HUES64 (cell line): ENCODE measurements at regions not wholly inside any gene's neighbourhood (a gene's known extent, or its start where the extent isn't known, plus 50 kb on each side); places are given as distances from the start of the nearest gene placed in this dataset.

Experiments used
- H3K27ac ChIP-seq: 2 replicates; pipeline ENCODE4 v1.7.0; 2013; ENCODE audit warnings: low read depth, low read length, inconsistent platforms
- H3K27me3 ChIP-seq: 2 replicates; pipeline ENCODE4 v1.6.1; 2013; ENCODE audit warnings: mild to moderate bottlenecking, low read length; ENCODE audit not compliant: insufficient read depth
- H3K36me3 ChIP-seq: 2 replicates; pipeline ENCODE4 v1.6.1; 2013; ENCODE audit warnings: mild to moderate bottlenecking, low read length; ENCODE audit not compliant: insufficient read depth
- H3K4me1 ChIP-seq: 2 replicates; pipeline ENCODE4 v1.6.1; 2013; ENCODE audit warnings: mild to moderate bottlenecking, low read length, moderate library complexity; ENCODE audit not compliant: insufficient read depth
- H3K4me3 ChIP-seq: 2 replicates; pipeline ENCODE4 v1.5.1; 2013; ENCODE audit warnings: mild to moderate bottlenecking, low read length, moderate library complexity
- H3K9ac ChIP-seq: 2 replicates; pipeline ENCODE4 v1.6.1; 2013; ENCODE audit warnings: mild to moderate bottlenecking, low read depth, low read length
- H3K9me3 ChIP-seq: 2 replicates; pipeline ENCODE4 v1.6.1; 2013; ENCODE audit warnings: low read depth, low read length; ENCODE audit not compliant: insufficient read depth
- WGBS: fragments of 150-250, 120-280 bp; methylation state at CpG from one replicate; pipeline ENCODE4 v1.1.7; 2013; ENCODE audit warnings: missing lambda C conversion rate; 5-methylcytosine and 5-hydroxymethylcytosine counted together

DNA sequence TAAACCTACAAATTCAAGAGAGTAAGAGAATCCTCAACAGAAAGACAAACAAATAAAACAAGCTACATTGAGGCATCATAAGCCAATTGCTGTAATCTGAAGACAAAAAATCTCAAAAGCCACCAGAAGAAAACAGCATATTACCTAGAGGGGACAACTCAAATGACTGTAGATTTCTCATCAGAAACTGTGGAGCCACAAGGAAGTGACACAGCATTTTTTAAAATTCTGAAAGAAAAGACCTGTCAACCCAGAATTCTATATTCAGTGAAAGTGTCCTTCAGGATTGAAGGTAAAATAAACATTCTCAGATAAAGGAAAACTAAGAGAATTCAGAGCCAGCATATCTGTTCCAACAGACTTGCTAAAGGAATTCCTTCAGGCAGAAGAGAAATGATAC is 147.8 kb upstream of the DHRS4 start:
- no peaks in the 10 kb centered on the region for H3K4me1 ChIP-seq
- H3K27me3 ChIP-seq, result no peaks in the 10 kb centered on the region
- H3K9me3 ChIP-seq, result peaks cover 26% of the 10 kb centered on the region; the same call in 1 of the 2 replicates
- H3K27ac ChIP-seq, result no peak overlapping the region
- no peak overlapping the region for H3K4me3 ChIP-seq
- no peaks in the 10 kb centered on the region for H3K36me3 ChIP-seq
- no peak overlapping the region for H3K9ac ChIP-seq

DNA sequence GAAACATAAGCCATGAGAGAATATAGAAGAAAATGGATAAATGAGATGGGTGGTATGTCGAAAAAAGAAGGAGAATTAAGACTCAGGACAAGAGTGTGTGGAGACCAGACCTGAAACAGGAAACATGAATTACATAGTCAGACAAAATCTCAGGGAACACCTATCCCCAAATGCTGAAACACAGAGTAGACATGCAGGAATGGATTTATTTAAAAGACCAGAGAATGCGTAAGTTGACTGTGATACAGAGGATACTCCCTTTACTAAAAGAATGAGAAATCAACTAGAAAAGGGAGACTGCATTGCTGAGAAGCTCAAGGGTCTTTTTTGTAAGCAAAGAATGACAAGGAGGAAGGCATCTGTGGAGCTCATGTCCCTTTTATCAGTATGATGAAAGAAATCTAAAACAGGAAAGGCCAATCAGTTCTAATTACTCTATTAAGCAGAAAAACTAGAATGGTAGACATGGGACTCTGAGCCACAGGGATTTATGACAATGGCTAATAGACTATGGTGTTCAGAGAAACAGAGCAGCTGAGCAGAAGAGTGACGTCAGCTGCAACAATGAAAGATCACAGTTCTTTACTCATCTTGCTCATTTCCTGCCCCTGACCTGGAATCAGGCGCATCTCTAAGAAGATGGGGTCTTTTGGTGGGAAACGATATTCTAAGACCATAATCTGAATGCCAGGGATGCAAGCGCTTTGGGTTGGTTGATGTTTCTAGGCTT is 138.9 kb upstream of the DHRS4 start:
- no peaks in the 10 kb centered on the region for H3K27me3 ChIP-seq
- 85% methylated on average over 6 of the region's 6 CpGs for WGBS
- no peak overlapping the region for H3K9ac ChIP-seq
- H3K4me1 ChIP-seq, result no peaks in the 10 kb centered on the region
- no peak overlapping the region for H3K4me3 ChIP-seq
- no peaks in the 10 kb centered on the region for H3K36me3 ChIP-seq
- no peak overlapping the region for H3K27ac ChIP-seq
- peaks cover 20% of the 10 kb centered on the region; the same call in 1 of the 2 replicates for H3K9me3 ChIP-seq

GRCh38 chr14:23816371-23816770 is 137.2 kb upstream of the DHRS4 start:
- H3K36me3 ChIP-seq, result no peaks in the 10 kb centered on the region
- no peaks in the 10 kb centered on the region for H3K4me1 ChIP-seq
- no peak overlapping the region for H3K9ac ChIP-seq
- no peaks in the 10 kb centered on the region for H3K27me3 ChIP-seq
- H3K27ac ChIP-seq, result no peak overlapping the region
- peaks cover 25% of the 10 kb centered on the region; the same call in 1 of the 2 replicates for H3K9me3 ChIP-seq
- H3K4me3 ChIP-seq, result no peak overlapping the region
- 87% methylated on average over 5 of the region's 5 CpGs for WGBS

DNA sequence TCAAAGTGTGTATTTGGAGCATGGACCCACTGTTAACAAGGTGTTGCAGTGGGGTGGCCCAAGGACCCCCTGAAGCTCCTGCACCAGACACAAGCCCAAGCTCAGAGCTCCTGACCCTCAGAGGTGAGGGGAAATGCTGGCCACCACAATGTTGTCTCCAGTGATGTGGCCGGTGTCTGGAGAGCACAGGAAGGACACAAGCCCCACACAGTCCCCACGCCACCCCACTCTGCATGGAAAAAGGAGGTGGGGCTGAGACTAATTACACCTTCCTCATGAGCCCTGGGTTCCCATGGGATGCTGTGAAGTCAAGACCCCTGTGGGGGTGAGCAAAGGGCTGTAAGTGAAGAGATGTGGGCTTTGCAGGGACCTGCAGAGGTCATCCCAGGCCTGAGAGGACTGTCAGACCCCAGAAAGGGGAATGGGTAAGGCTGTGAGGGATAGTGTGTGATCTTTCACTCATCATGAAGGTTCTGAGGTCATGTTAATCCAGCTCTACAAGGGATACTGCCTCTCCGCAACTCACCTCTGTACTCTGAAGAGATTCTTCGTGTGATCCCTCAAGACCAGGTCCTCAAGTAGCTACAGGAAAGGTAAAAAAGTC is 136.3 kb upstream of the DHRS4 start:
- Histone ChIP-seq H3K27ac (no peak overlapping the region), H3K9me3 (peaks cover 25% of the 10 kb centered on the region; the same call in 1 of the 2 replicates), H3K4me3 (no peak overlapping the region), H3K9ac (no peak overlapping the region), H3K27me3 (no peaks in the 10 kb centered on the region), H3K4me1 (no peaks in the 10 kb centered on the region), H3K36me3 (no peaks in the 10 kb centered on the region)
- WGBS, result 58% methylated on average over 4 of the region's 4 CpGs

- no peak overlapping the region for H3K9ac ChIP-seq
- 80% methylated on average over 13 of the region's 13 CpGs for WGBS
- H3K36me3 ChIP-seq, result no peaks in the 10 kb centered on the region
- peaks cover 11% of the 10 kb centered on the region; the same call in 1 of the 2 replicates for H3K9me3 ChIP-seq
- no peaks in the 10 kb centered on the region for H3K4me1 ChIP-seq
- no peaks in the 10 kb centered on the region for H3K27me3 ChIP-seq
- H3K27ac ChIP-seq, result no peak overlapping the region
- H3K4me3 ChIP-seq, result no peak overlapping the region
These were observed 126.3 kb upstream of the DHRS4 start for GRCh38 chr14:23827100-23827892.

DNA sequence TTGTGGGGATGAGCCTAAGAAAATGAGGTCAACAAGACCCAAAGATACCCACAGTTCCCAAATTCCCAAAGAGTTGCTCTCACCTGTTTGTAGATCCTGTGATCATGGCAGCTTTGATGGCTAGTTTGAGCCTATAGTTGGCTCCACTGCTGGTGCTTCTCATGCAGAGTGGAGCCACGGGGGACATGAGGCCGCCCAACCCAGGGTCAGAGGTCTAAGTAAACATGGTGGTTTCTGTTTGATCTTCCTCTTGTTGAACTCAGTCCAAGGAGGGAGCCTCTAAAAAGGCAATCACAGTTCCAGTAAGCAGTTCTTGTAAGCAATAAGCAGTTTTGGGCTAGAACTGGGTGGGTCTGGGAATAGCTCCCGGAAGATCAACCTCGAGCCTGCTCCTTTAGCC is 125.6 kb upstream of the DHRS4 start:
- H3K9ac ChIP-seq, result no peak overlapping the region
- no peak overlapping the region for H3K27ac ChIP-seq
- H3K36me3 ChIP-seq, result no peaks in the 10 kb centered on the region
- no peak overlapping the region for H3K4me3 ChIP-seq
- no peaks in the 10 kb centered on the region for H3K27me3 ChIP-seq
- WGBS, result 81% methylated on average over 4 of the region's 4 CpGs
- H3K4me1 ChIP-seq, result no peaks in the 10 kb centered on the region
- peaks cover 11% of the 10 kb centered on the region; the same call in 1 of the 2 replicates for H3K9me3 ChIP-seq

GRCh38 chr14:23828616-23829015 is 125.0 kb upstream of the DHRS4 start:
- H3K4me1 ChIP-seq, result no peaks in the 10 kb centered on the region
- no peaks in the 10 kb centered on the region for H3K27me3 ChIP-seq
- no peak overlapping the region for H3K27ac ChIP-seq
- WGBS, result 89% methylated on average over 1 of the region's 1 CpG
- no peak overlapping the region for H3K9ac ChIP-seq
- peaks cover 13% of the 10 kb centered on the region; the same call in 1 of the 2 replicates for H3K9me3 ChIP-seq
- H3K4me3 ChIP-seq, result no peak overlapping the region
- H3K36me3 ChIP-seq, result no peaks in the 10 kb centered on the region

DNA sequence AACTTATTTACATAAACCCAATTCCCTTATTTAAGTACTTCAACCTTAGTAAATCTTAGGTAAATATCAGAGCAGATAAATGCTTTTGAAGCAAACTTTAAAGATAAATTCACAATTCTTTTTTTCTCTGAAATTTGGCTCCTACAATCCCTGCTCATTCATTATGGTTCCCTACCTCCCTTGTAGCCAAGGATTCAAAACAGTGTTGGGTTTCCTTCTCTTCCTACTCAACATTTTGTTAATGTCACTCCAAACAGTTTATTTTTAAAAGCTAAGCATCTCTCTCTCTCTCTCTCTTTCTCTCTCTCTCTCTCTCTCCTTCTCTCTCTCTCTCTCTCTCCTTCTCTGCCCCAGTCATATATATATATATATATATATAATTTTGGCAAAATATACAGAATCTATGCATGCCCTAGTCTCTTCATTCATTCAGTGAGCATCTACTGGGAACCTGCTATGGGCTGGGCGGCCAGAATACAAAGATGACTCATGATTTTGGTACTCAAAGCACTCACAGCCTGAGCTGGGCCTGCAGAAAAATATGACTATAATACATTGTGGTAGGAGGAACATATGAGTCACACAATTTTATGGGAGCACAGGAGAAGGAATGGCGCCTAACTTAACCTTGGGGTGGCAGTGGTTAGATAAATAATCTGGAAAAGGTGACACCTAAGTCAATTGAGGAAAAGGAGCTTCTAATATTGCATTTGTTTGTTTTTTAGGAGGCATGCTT is 123.7 kb upstream of the DHRS4 start:
- Histone ChIP-seq H3K27ac (no peak overlapping the region), H3K4me1 (no peaks in the 10 kb centered on the region), H3K4me3 (no peak overlapping the region), H3K9me3 (peaks cover 12% of the 10 kb centered on the region; the same call in 1 of the 2 replicates), H3K9ac (no peak overlapping the region), H3K27me3 (no peaks in the 10 kb centered on the region), H3K36me3 (no peaks in the 10 kb centered on the region)
- WGBS, result 48% methylated on average over 2 of the region's 2 CpGs

DNA sequence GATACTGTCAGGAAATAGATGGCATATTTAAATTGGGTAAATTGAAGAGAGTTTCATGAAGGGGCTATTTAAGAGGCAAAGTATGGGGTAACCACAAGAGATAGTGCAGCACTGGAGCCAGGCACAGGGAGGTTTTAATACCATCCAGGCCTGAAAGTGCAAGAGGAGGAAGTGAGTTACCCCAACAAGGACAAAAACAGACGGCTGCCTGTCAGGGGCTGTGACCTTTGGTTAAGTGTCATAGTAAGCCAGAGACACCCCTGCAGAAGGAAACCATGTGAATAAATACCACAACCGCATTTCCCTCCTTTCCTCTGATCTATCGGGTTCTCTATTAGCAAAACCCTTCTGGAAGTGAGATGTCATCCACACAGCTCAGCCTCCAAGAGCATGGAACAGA is 122.0 kb upstream of the DHRS4 start:
- Histone ChIP-seq H3K9me3 (peaks cover 4% of the 10 kb centered on the region; the same call in 1 of the 2 replicates), H3K4me1 (no peaks in the 10 kb centered on the region), H3K4me3 (no peak overlapping the region), H3K36me3 (no peaks in the 10 kb centered on the region), H3K27ac (no peak overlapping the region), H3K27me3 (no peaks in the 10 kb centered on the region), H3K9ac (no peak overlapping the region)
- 96% methylated on average over 3 of the region's 3 CpGs for WGBS

GRCh38 chr14:23861666-23862065 is 91.9 kb upstream of the DHRS4 start:
- H3K27ac ChIP-seq, result no peak overlapping the region
- H3K9me3 ChIP-seq, result peaks cover 29% of the 10 kb centered on the region; the same call in 1 of the 2 replicates
- no peaks in the 10 kb centered on the region for H3K4me1 ChIP-seq
- H3K4me3 ChIP-seq, result no peak overlapping the region
- H3K9ac ChIP-seq, result no peak overlapping the region
- WGBS, result 52% methylated on average over 2 of the region's 2 CpGs
- H3K36me3 ChIP-seq, result no peaks in the 10 kb centered on the region
- H3K27me3 ChIP-seq, result no peaks in the 10 kb centered on the region
